ENCODE measurements at regions not wholly inside any gene's neighbourhood (a gene's known extent, or its start where the extent isn't known, plus 50 kb on each side); places are given as distances from the start of the nearest gene placed in this dataset.

GRCh38 chr1:232534552-232535517, 95.1 kb downstream of the SIPA1L2 start (continued):
- no peak for TF ChIP-seq RCOR1 (IDR thresholded peaks at IDR 0.05; ENCODE audit: insufficient replicate concordance, low read length)

GRCh38 chr1:232533328-232533727, 96.6 kb downstream of the SIPA1L2 start:
- Histone ChIP-seq H2AK5ac (ENCODE audit: low read depth, low read length) (no peak overlapping the region), H3K14ac (replicated peaks; ENCODE audit: low read depth, low read length) (0 out of 2 replicates have a peak overlapping the region, but pooled peaks have one; percentile 26), H3K4me3 (ENCODE audit: insufficient read depth, low read depth, low read length) (no peak overlapping the region), H4K91ac (ENCODE audit: insufficient read depth, low read depth, low read length) (no peak overlapping the region), H2BK15ac (ENCODE audit: low read depth, low read length) (no peak overlapping the region), H3K23ac (ENCODE audit: low read depth, low read length) (no peak overlapping the region), H3K79me1 (ENCODE audit: low read depth in 1 of 2, low read length in 2 of 2) (peaks cover 0 to 18% of the 10 kb centered on the region in 2 experiments; a peak in 3 of 4 replicates), H2BK20ac (ENCODE audit: low read depth, low read length) (no peak overlapping the region), H3K4ac (ENCODE audit: low read depth, low read length) (no peak overlapping the region), H4K8ac (ENCODE audit: low read depth in 2 of 2, low read length in 2 of 2) (no peak overlapping the region), H3K27ac (ENCODE audit: insufficient read depth, low read length) (no peak overlapping the region), H2AFZ (replicated peaks; ENCODE audit: low read length, poor library complexity) (no peak overlapping the region), H2BK5ac (ENCODE audit: low read depth, low read length, poor library complexity, severe bottlenecking) (no peak overlapping the region), H4K20me1 (ENCODE audit: insufficient read depth, low read length) (no peaks in the 10 kb centered on the region; the same call in 1 of the 2 replicates), H3K4me2 (ENCODE audit: low read depth, low read length) (no peak overlapping the region), H3K9me1 (ENCODE audit: insufficient read depth, low read length) (peaks cover 7% of the 10 kb centered on the region; the same call in 1 of the 2 replicates), H3K36me3 (ENCODE audit: control insufficient read depth, insufficient read depth, low read length) (no peaks in the 10 kb centered on the region), H3K27me3 (ENCODE audit: control insufficient read depth, insufficient read depth, low read length) (no peaks in the 10 kb centered on the region), H2BK120ac (ENCODE audit: low read depth, low read length) (no peak overlapping the region), H2AK9ac (replicated peaks; ENCODE audit: low read depth, low read length, poor library complexity) (no peak overlapping the region), H3K56ac (ENCODE audit: extremely low read depth, insufficient read depth, low read length) (no peak overlapping the region), H3K9ac (ENCODE audit: low read depth, low read length) (no peak overlapping the region), H3K4me1 (ENCODE audit: control insufficient read depth, insufficient read depth, low read length) (peaks cover 6% of the 10 kb centered on the region), H3K18ac (ENCODE audit: low read depth, low read length) (no peak overlapping the region), H3K9me3 (ENCODE audit: control insufficient read depth, insufficient read depth, low read length) (no peaks in the 10 kb centered on the region), H4K5ac (ENCODE audit: low read depth, low read length) (no peak overlapping the region)
- POLR2A ChIA-PET (ENCODE audit: unreplicated experiment): no interaction called here
- DNase-seq: no peak
- ATAC-seq (ENCODE audit: low read depth): no peak
- BruUV-seq (replicated peaks): no TSS peak
- WGBS, 2 experiments (ENCODE audit: extremely low coverage in 2 of 2, insufficient read length in 1 of 2): no CpG with 5 or more reads among the region's 1 CpG
- CTCF ChIA-PET: interaction anchor here (0.7 to 1.1 kb wide), 2 partner anchors 12 to 16 kb away, joined by 3 read pairs; no protein-coding TSS in a partner anchor
- intact Hi-C loops (cut with micrococcal nuclease): no loop called here
- dilution Hi-C loops (cut with HindIII; ENCODE audit: low sequenced_read_pairs, unreplicated experiment): no loop called here
- in situ Hi-C loops (cut with MboI; ENCODE audit: low sequenced_read_pairs): no loop called here
- no peak for TF ChIP-seq RAD21 (IDR thresholded peaks at IDR 0.05; ENCODE audit: low read length)
- no peak for TF ChIP-seq MAFK (IDR thresholded peaks at IDR 0.05; ENCODE audit: low read depth, low read length)
- no peak for TF ChIP-seq SMC3 (IDR thresholded peaks at IDR 0.05; ENCODE audit: low read depth, low read length)
- TF ChIP-seq NFE2L2 (IDR thresholded peaks at IDR 0.05; ENCODE audit: low read depth, low read length): no peak
- TF ChIP-seq USF2 (IDR thresholded peaks at IDR 0.05; ENCODE audit: low read depth, low read length): no peak
- TF ChIP-seq POLR2A (IDR thresholded peaks at IDR 0.05; ENCODE audit: low read depth, low read length): no peak
- no peak for TF ChIP-seq MXI1 (IDR thresholded peaks at IDR 0.05; ENCODE audit: borderline replicate concordance, low read depth, low read length)
- TF ChIP-seq CTCF (conservative IDR thresholded peaks at IDR 0.05; ENCODE audit: low read depth, low read length): no peak
- no peak for TF ChIP-seq ELK1 (IDR thresholded peaks at IDR 0.05; ENCODE audit: borderline replicate concordance, low read depth, low read length)
- TF ChIP-seq CEBPB (IDR thresholded peaks at IDR 0.05; ENCODE audit: low read depth, low read length): no peak
- TF ChIP-seq RFX5 (IDR thresholded peaks at IDR 0.05; ENCODE audit: low read depth, low read length): no peak

All from IMR-90 (cell line).